ENCODE measurements at regions not wholly inside any gene's neighbourhood (a gene's known extent, or its start where the extent isn't known, plus 50 kb on each side); places are given as distances from the start of the nearest gene placed in this dataset.

DNA sequence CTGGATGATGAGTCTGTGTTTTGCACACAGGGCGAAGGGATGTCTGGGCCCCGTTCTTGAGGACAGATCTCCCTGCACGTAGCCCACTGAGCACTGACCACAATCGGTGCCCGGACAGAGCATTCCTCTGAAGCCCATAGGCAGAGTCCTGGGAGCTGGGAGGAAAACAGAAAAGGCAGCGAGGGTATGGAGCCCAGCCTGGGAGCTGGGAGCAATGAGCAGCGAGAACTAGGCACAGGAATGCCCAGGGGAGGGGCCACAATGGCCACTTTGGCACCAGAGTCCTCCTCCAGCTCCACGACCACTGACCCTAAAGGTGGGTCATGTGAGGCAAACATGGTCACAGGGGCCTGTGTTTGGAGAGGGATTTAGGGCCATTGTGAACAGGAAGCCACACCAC lies 333.9 kb downstream of the EIPR1 start:
- Mint-ChIP-seq H3K27me3 (no peaks in the 10 kb centered on the region), H3K36me3 (ENCODE audit: insufficient read depth) (no peaks in the 10 kb centered on the region), H3K4me1 (ENCODE audit: low read depth) (no peaks in the 10 kb centered on the region), H3K9me3 (ENCODE audit: low read depth) (no peaks in the 10 kb centered on the region), H3K4me3 (ENCODE audit: low read depth) (no peak overlapping the region), H3K27ac (no peak overlapping the region)
- no peak for DNase-seq (ENCODE audit: low spot score, unreplicated experiment)
- TF ChIP-seq, protein P1, sequence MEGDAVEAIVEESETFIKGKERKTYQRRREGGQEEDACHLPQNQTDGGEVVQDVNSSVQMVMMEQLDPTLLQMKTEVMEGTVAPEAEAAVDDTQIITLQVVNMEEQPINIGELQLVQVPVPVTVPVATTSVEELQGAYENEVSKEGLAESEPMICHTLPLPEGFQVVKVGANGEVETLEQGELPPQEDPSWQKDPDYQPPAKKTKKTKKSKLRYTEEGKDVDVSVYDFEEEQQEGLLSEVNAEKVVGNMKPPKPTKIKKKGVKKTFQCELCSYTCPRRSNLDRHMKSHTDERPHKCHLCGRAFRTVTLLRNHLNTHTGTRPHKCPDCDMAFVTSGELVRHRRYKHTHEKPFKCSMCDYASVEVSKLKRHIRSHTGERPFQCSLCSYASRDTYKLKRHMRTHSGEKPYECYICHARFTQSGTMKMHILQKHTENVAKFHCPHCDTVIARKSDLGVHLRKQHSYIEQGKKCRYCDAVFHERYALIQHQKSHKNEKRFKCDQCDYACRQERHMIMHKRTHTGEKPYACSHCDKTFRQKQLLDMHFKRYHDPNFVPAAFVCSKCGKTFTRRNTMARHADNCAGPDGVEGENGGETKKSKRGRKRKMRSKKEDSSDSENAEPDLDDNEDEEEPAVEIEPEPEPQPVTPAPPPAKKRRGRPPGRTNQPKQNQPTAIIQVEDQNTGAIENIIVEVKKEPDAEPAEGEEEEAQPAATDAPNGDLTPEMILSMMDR (IDR thresholded peaks at IDR 0.05; ENCODE audit: unreplicated experiment): no peak

DNA sequence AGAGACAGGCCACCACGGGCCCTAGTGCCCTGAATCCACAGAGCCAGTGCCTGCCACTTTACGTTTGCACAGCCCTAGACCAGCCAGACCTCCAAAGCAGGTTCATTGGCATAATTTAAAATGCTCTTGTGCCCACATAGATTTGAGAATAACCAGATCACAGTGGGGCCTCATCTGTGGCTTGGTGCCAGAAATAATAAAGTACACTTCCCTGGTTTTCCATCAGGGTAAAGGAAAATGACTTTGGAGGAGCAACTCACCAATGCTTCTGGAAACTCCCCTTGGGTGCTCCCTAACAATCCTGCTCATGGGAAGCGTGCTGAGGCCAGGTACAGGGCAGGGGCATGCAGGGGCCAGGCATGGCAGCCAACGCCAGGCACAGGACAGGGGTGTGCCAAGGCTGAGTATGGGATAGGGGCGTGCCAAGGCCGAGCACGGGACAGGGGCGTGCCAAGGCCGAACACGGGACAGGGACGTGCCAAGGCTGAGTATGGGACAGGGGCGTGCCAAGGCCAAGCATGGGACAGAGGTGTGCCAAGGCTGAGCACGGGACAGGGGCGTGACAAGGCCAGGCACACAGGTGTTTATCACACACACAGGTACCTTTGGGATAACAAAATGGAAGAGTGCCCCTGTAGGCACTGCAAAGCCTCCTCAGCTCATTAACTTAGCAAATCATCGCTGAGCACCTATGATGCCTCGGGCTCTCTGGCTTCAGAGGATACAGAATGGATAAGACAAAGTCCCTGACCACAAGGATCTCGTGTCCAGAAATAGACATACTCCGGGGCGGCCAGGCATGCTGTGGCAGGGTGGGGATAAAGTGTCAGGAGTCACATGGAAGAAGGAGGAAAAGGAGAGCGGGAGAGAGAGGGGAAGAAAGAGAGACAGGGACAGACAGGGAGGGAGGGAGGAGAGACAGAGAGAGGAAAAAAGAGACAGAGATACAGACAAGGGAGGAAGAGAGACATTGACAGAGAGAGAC lies 334.7 kb downstream of the EIPR1 start:
- H3K36me3 Mint-ChIP-seq (ENCODE audit: insufficient read depth): no peaks in the 10 kb centered on the region
- H3K27me3 Mint-ChIP-seq: no peaks in the 10 kb centered on the region
- no peak overlapping the region for H3K27ac Mint-ChIP-seq
- TF ChIP-seq, protein P1 (IDR thresholded peaks at IDR 0.05; ENCODE audit: unreplicated experiment): no peak
- no peak overlapping the region for H3K4me3 Mint-ChIP-seq (ENCODE audit: low read depth)
- no peak for DNase-seq (ENCODE audit: low spot score, unreplicated experiment)
- no peaks in the 10 kb centered on the region for H3K4me1 Mint-ChIP-seq (ENCODE audit: low read depth)
- no peaks in the 10 kb centered on the region for H3K9me3 Mint-ChIP-seq (ENCODE audit: low read depth)

DNA sequence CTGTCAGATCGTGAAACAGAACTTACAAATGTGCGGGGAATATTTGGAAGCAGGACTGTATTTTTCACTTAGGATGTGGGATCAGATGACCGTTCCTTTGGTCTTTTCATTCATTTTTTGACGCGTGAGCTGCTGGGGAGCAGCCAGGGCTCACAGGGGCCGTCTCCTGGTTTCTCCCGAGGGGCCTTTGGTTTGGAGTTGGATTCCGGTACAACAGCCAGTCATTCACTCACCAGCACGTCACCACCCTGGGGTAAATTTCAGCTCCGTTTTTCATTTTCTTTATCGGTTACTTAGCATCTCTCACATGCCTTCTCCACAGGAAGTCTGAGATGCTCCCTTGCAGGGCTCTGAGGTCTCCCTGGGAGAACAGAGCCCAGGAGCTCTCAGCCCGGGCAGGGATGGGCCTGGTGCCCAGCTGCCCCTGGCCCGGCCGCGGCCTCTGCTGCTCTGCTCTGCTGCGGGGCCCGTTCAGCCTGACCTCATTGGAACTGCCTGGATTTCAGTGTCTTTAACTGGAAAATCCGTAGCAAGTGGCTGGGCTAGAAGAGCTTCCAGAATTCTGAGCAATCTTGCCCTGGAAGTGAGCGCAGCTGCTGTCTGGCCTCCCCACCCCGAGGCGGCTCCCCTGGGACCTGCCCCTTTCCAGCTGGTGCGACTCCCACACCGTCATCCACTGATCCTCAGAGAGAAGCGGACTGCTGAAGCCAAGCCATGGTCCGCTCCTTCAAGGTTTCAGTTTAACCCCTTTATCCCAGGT lies 335.6 kb downstream of the EIPR1 start:
- Mint-ChIP-seq H3K9me3 (ENCODE audit: low read depth) (no peaks in the 10 kb centered on the region), H3K4me1 (ENCODE audit: low read depth) (no peaks in the 10 kb centered on the region), H3K27ac (no peak overlapping the region), H3K4me3 (ENCODE audit: low read depth) (no peak overlapping the region), H3K27me3 (no peaks in the 10 kb centered on the region), H3K36me3 (ENCODE audit: insufficient read depth) (no peaks in the 10 kb centered on the region)
- TF ChIP-seq, protein P1 (IDR thresholded peaks at IDR 0.05; ENCODE audit: unreplicated experiment): no peak
- no peak for DNase-seq (ENCODE audit: low spot score, unreplicated experiment)

DNA sequence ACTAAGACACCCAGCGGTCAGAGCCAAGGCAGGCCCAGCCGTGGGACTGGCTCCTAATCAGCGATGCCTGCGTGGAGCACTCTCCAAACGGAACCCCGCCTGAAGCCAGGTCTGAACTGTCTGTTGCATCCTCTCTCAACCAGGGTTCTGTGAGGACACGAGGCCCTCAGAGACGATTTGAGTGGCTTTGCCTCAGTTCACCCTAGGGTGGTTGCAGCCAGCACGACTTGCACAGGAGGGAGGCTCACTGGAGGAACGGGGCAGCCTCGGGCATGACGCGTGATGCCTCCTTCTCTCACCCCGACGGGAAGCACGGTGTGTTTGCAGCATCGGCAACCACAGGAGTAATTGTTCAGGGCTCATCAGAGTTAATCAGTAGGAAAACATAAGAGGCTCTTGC lies 336.4 kb downstream of the EIPR1 start:
- Mint-ChIP-seq H3K27ac (no peak overlapping the region), H3K36me3 (ENCODE audit: insufficient read depth) (no peaks in the 10 kb centered on the region), H3K4me3 (ENCODE audit: low read depth) (no peak overlapping the region), H3K27me3 (no peaks in the 10 kb centered on the region), H3K4me1 (ENCODE audit: low read depth) (no peaks in the 10 kb centered on the region), H3K9me3 (ENCODE audit: low read depth) (no peaks in the 10 kb centered on the region)
- TF ChIP-seq, protein P1 (IDR thresholded peaks at IDR 0.05; ENCODE audit: unreplicated experiment): no peak
- DNase-seq (ENCODE audit: low spot score, unreplicated experiment): no peak

DNA sequence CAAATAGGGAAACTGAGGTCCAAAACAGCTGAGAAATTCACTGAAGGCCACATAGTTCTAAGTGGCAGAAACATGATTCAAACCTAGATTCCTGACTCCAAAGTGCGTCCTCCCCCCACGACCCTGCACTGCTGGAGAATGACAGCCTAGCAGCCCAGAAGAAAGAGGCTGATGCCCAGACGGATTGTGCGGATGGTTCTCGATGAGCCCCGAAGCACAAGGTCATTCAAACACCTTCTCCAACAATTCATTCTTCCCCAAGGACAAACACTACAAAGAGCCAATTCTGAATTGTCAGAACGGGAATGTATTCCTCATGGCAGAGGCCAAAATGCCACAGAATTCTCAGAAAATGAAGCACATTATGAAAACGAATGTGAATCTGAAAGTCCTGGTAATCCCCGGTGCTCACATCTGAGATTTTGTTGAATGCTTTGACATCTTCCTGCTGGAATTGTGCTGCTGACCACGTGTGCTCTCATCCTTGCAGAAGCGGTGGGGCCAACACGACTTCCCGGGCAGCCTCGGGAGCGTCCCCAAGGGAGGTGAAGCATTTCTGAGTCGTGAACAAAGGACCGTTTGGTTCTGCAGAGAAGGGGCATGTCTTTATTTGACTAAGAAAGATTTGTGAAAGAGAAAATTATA lies 337.0 kb downstream of the EIPR1 start:
- DNase-seq (ENCODE audit: low spot score, unreplicated experiment): no peak
- no peaks in the 10 kb centered on the region for H3K4me1 Mint-ChIP-seq (ENCODE audit: low read depth)
- no peak overlapping the region for H3K4me3 Mint-ChIP-seq (ENCODE audit: low read depth)
- no peaks in the 10 kb centered on the region for H3K27me3 Mint-ChIP-seq
- TF ChIP-seq, protein P1 (IDR thresholded peaks at IDR 0.05; ENCODE audit: unreplicated experiment): no peak
- no peaks in the 10 kb centered on the region for H3K9me3 Mint-ChIP-seq (ENCODE audit: low read depth)
- H3K27ac Mint-ChIP-seq: no peak overlapping the region
- H3K36me3 Mint-ChIP-seq (ENCODE audit: insufficient read depth): no peaks in the 10 kb centered on the region

Measured in progenitor cell of endocrine pancreas (in vitro differentiated cells).